H1 (cell line): ENCODE measurements at regions not wholly inside any gene's neighbourhood (a gene's known extent, or its start where the extent isn't known, plus 50 kb on each side); places are given as distances from the start of the nearest gene placed in this dataset.

Source experiments
- BRCA1 ChIP-seq: IDR thresholded peaks from 2 replicates; pipeline ENCODE4 v1.6.1; 2012; ENCODE audit warnings: low read depth, low read length, improper control_type of control experiment
- CHD7 ChIP-seq: fragments of 300-600 bp; sonication (generic); IDR thresholded peaks from 2 replicates; pipeline ENCODE4 v1.7.1; 2012; ENCODE audit warnings: low read length, moderate library complexity, mild to moderate bottlenecking, inconsistent platforms; ENCODE audit not compliant: insufficient replicate concordance
- CTBP2 ChIP-seq: IDR thresholded peaks from 2 replicates; pipeline ENCODE4 v1.7.0; 2011; ENCODE audit warnings: borderline replicate concordance, mild to moderate bottlenecking, moderate library complexity, mixed read lengths, low read length; ENCODE audit not compliant: insufficient read depth, insufficient read length
- EP300 ChIP-seq, 2 experiments: IDR thresholded peaks; 1 replicate in 1 of 2; 2 replicates in 1 of 2; pipeline ENCODE4 v1.6.1; 2011 to 2012; ENCODE audit warnings: low read depth in 2 of 2, low read length in 2 of 2, mild to moderate bottlenecking in 2 of 2, borderline replicate concordance in 1 of 2, inconsistent platforms in 1 of 2, moderate library complexity in 1 of 2
- GABPA ChIP-seq: IDR thresholded peaks from 2 replicates; pipeline ENCODE4 v1.6.1; 2011; ENCODE audit warnings: mild to moderate bottlenecking, low read length, moderate library complexity, borderline replicate concordance; ENCODE audit not compliant: insufficient read depth
- RBBP5 ChIP-seq: IDR thresholded peaks from 2 replicates; pipeline ENCODE4 v1.7.1; 2012; ENCODE audit warnings: low read depth, mild to moderate bottlenecking, inconsistent platforms, low read length, moderate library complexity, borderline replicate concordance
- SP4 ChIP-seq: IDR thresholded peaks from 2 replicates; pipeline ENCODE4 v1.6.1; 2012; ENCODE audit warnings: low read length, inconsistent platforms

GRCh38 chr6:166775180-166775922, 148.3 kb upstream of the RPS6KA2 start (continued):
- TF ChIP-seq CHD7 (no peak), GABPA (no peak), BRCA1 (no peak), SP4 (no peak), CTBP2 (no peak), RBBP5 (no peak), EP300 (IDR thresholded peaks at IDR 0.05; ENCODE audit: borderline replicate concordance in 1 of 2, low read depth in 2 of 2, low read length in 2 of 2) (no peak)
